SIG-M5 treated with dmso at 0.1 percent for 504 hours (cell line): ENCODE measurements at regions not wholly inside any gene's neighbourhood (a gene's known extent, or its start where the extent isn't known, plus 50 kb on each side); places are given as distances from the start of the nearest gene placed in this dataset.
A peak's percentile ranks its signal among the peaks of the same experiment; 100 is the strongest.

Experiments used
- DNase-seq: peaks from one replicate; lab custom pipeline; 2025; ENCODE audit not compliant: unreplicated experiment; lab: John Stamatoyannopoulos, UW

DNA sequence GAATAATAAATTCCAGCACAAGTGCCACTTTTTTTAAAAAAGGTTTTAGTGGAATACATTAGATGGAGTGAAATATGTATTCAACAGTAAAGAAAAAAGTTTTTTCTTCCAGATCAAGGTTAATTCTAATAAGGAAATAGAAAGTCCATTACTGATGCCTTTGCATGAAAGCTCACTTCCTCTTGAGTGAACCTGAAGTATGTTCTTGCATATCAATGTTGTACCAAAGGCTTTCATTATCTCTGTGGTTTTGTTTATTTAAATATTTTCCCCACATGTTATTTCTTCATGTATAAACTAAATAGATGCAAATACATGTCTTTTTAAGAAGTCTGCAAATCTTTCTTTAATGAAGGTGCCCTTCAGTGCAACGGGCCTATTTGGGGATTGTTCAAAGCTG, 307.9 kb downstream of the C4orf33 start:
- DNase-seq: no peak

GRCh38 chr4:129410115-129410514, 314.2 kb downstream of the C4orf33 start:
- DNase-seq: no peak

DNA sequence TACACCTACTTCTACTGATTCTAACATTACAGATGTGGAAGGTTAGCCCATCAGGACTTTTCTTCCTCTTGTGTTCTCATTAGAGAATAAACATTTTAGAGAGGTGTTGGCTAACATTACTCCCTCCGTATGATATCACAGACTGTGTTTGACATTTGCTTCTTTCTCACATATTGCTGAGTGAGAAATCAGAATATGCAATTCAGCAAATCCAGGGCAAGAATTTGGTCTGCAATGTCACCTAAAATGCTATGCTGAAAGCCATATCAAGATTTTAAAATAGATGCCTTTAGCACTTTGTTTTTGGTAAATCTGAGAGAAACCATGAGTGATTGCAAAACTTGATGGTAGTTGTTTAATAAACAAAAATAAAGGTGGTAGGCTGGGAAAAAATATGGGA, 319.1 kb downstream of the C4orf33 start:
- no peak for DNase-seq

DNA sequence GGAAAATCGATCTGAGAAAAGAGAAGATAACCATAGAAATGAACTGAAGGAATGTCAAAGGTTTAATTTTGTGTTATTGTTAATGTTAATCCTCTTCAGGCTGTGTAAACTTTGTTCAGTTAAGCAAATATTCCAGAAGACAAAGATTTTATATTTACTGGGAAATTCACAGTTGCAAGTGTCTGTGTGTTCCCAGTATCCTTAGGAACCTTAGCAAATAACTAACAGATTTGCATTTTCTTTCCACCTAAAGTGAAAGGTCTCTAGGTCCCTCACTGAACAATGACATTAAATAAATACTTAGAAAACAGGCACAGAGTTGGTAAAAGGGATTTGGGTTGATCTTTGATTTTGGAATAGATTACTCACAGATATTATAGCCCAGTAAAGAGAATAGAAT, 324.7 kb downstream of the C4orf33 start:
- DNase-seq: no peak

DNA sequence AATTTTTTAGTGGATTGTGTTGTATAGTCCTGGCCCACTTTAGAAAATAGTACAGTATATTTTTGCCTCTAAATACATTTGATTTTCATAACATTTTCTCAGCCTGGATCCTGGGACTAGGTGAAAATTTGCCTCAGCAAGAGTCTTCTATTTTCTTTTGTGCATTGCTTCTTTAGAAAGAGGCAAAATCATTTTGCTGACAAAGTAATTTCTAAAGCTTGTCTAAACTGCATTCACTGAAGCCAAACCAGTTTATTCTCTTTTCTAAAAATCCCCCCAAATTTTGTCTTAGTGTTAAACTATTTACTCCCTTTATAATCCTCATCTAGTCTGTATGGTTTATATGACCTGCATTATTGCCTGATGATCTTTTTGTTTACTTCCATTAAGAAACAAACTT, 326.3 kb downstream of the C4orf33 start:
- no peak for DNase-seq

- no peak for DNase-seq
Observed at GRCh38 chr4:129428454-129428853, 332.5 kb downstream of the C4orf33 start.

GRCh38 chr4:129429581-129430320, 333.8 kb downstream of the C4orf33 start:
- DNase-seq: no peak

GRCh38 chr4:129437347-129437746, 341.4 kb downstream of the C4orf33 start:
- DNase-seq: no peak

GRCh38 chr4:129438456-129438981, 342.6 kb downstream of the C4orf33 start:
- DNase-seq: no peak

DNA sequence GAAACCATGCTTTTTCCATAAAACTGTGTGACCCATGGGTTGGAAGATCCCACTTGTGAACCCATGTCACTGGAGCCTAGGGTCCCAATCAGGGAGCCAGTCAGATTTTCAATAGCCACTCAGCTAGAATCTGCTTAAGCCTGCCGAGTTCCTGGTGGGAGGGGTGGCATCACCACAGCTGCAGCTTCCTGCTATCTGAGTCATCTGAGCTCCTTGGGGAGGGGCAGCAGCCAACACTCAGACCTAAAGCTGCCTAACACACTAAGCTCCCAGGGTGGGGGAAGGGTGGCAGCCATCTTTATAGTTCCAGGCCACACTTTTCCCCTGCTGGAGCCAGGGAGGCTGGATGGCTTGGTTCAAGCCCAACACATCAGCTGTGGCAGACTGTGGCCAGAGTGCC, 350.1 kb downstream of the C4orf33 start:
- no peak for DNase-seq

- DNase-seq: no peak
Observed at GRCh38 chr4:129453524-129454200, 357.7 kb downstream of the C4orf33 start.

DNA sequence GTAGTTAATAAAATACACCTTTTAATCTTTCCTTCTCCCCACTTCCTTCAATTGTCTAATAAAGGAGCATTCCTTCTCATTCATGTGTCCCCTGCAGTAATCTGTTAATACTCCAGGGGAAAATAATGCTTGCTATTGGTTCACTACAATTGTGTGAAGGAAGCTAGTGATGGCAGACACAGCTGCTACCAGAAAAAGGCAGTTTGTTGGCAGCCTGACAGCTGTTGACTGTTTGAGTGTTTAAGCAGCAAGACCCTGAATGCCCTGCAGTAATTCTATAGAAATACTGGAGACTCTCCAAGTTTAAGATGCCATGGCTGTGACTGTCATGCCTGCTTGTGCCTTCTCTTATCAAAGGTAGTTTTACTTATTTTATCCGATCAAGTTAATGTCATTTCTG, 359.5 kb downstream of the C4orf33 start:
- DNase-seq: no peak

GRCh38 chr4:129468624-129469023, 372.7 kb downstream of the C4orf33 start:
- DNase-seq: no peak

GRCh38 chr4:129474698-129475097, 378.7 kb downstream of the C4orf33 start:
- no peak for DNase-seq

- DNase-seq: no peak
Observed at GRCh38 chr4:129481107-129481506, 385.2 kb downstream of the C4orf33 start.

DNA sequence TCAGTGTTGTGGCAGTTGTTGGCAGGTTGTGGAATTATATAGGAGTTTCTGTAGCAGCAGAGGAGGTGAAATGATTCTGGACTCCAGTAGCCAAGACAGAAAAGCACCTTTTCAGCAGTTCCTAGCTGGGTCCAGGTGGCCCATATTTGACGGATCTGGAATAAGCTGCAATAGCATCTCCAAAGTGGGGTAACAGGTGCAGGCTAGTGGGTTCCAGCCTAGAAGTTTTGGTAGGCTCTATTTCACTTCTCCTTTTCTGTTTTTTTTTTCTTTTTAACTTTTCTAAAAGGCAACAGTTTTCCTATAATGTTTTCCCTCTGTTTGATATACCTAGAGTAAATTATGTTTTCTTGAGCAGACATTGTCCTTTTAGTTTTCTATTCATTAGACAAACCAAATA, 392.5 kb downstream of the C4orf33 start:
- DNase-seq: peak; percentile 9

- DNase-seq: no peak
Observed at GRCh38 chr4:129490516-129490915, 394.6 kb downstream of the C4orf33 start.

GRCh38 chr4:129498626-129499025, 402.7 kb downstream of the C4orf33 start:
- no peak for DNase-seq

GRCh38 chr4:129514852-129515251, 418.9 kb downstream of the C4orf33 start:
- no peak for DNase-seq

DNA sequence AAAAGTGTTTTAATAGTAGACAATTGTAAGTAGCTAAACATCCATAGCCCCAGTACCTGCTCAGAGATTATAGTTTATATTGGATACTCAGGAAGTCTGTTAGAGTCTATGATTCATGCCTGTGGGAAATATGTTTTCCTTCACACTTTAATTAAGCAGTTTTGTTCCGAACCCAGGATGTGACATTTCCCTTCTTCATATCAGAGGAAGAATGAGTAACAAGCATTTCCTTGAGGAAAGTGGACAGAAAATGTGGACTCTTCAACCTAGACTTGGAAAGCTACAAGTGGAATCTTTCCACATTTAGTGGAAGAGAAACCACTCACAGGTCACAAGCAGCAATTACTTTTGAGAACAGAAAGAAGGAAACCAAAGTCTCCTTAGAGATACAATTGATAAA, 419.4 kb downstream of the C4orf33 start:
- no peak for DNase-seq

GRCh38 chr4:129526812-129527211, 430.9 kb downstream of the C4orf33 start:
- peak; percentile 33 for DNase-seq

DNA sequence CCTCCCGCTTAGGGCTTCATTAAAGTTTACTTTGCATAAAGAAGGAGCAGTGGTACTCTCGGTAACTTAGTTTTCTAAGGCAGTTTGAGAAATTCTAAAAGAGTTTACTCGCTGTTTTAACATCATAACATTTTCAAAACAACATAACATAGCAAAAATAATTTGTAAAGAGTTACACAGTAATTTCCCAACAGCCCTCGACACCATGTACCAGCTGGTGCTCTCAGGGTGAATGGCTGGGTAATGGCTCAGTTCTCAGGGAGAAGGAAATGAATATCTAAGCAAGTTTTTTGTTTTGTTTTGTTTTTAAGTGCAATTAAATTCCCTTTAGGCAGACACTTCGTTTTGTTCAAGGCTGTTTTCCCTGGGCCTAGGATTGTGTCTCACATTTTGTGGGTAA, 435.3 kb downstream of the C4orf33 start:
- no peak for DNase-seq
